ENCODE measurements at regions not wholly inside any gene's neighbourhood (a gene's known extent, or its start where the extent isn't known, plus 50 kb on each side); places are given as distances from the start of the nearest gene placed in this dataset.

DNA sequence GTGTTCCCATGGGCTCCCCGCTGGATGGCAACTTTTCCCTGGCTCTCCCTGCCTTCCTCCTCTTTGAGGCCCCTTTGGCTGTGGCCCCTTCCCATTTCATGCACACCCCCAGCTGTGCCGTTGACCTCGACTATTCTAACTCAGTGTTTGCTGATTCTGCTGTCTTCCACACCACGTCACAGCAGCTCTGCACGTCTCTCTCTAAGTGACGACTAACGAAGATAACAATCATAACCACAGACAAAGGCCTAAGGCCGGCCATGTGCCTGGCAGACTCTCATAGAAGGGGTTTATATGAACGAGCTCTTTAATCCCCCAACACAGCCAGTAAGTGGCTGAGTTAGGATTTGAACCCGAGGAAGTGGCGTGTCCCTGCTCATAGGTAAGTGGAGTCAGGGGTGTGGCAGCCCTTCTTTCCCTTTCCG is 151.5 kb upstream of the SHH start:
- TF ChIP-seq, protein P1, sequence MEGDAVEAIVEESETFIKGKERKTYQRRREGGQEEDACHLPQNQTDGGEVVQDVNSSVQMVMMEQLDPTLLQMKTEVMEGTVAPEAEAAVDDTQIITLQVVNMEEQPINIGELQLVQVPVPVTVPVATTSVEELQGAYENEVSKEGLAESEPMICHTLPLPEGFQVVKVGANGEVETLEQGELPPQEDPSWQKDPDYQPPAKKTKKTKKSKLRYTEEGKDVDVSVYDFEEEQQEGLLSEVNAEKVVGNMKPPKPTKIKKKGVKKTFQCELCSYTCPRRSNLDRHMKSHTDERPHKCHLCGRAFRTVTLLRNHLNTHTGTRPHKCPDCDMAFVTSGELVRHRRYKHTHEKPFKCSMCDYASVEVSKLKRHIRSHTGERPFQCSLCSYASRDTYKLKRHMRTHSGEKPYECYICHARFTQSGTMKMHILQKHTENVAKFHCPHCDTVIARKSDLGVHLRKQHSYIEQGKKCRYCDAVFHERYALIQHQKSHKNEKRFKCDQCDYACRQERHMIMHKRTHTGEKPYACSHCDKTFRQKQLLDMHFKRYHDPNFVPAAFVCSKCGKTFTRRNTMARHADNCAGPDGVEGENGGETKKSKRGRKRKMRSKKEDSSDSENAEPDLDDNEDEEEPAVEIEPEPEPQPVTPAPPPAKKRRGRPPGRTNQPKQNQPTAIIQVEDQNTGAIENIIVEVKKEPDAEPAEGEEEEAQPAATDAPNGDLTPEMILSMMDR (IDR thresholded peaks at IDR 0.05; ENCODE audit: insufficient read depth, low read length) = no peak
- TF ChIP-seq, protein P2, sequence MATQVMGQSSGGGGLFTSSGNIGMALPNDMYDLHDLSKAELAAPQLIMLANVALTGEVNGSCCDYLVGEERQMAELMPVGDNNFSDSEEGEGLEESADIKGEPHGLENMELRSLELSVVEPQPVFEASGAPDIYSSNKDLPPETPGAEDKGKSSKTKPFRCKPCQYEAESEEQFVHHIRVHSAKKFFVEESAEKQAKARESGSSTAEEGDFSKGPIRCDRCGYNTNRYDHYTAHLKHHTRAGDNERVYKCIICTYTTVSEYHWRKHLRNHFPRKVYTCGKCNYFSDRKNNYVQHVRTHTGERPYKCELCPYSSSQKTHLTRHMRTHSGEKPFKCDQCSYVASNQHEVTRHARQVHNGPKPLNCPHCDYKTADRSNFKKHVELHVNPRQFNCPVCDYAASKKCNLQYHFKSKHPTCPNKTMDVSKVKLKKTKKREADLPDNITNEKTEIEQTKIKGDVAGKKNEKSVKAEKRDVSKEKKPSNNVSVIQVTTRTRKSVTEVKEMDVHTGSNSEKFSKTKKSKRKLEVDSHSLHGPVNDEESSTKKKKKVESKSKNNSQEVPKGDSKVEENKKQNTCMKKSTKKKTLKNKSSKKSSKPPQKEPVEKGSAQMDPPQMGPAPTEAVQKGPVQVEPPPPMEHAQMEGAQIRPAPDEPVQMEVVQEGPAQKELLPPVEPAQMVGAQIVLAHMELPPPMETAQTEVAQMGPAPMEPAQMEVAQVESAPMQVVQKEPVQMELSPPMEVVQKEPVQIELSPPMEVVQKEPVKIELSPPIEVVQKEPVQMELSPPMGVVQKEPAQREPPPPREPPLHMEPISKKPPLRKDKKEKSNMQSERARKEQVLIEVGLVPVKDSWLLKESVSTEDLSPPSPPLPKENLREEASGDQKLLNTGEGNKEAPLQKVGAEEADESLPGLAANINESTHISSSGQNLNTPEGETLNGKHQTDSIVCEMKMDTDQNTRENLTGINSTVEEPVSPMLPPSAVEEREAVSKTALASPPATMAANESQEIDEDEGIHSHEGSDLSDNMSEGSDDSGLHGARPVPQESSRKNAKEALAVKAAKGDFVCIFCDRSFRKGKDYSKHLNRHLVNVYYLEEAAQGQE (IDR thresholded peaks at IDR 0.05; ENCODE audit: insufficient replicate concordance, low read depth) = no peak
- no peak for TF ChIP-seq GABPA (IDR thresholded peaks at IDR 0.05; ENCODE audit: low read depth)
- no peak for TF ChIP-seq POLR2AphosphoS5 (IDR thresholded peaks at IDR 0.05; ENCODE audit: low read depth)
